WTC11 (cell line): ENCODE measurements at regions not wholly inside any gene's neighbourhood (a gene's known extent, or its start where the extent isn't known, plus 50 kb on each side); places are given as distances from the start of the nearest gene placed in this dataset.
"Not testable (repeated sequence)": the region's sequence is repeated elsewhere in the genome, so short reads cannot be mapped to it uniquely, and the experiment has no call there.

ENCODE experiments used
- CTCF ChIP-seq: fragments of 200-600 bp; IDR thresholded peaks from 2 replicates; pipeline ENCODE4 v1.8.0; 2022; ENCODE audit warnings: antibody characterized with exemption
- E2F4 ChIP-seq: sonication (generic); formaldehyde crosslinking; IDR thresholded peaks from 2 replicates; pipeline ENCODE4 v1.8.1; 2022; ENCODE audit warnings: low read depth, mild to moderate bottlenecking, moderate library complexity, missing genetic modification reagents, borderline replicate concordance
- ELF4 ChIP-seq: sonication (generic); formaldehyde crosslinking; IDR thresholded peaks from 2 replicates; pipeline ENCODE4 v1.8.1; 2022; ENCODE audit warnings: low read depth, mild to moderate bottlenecking, moderate library complexity, missing genetic modification reagents
- FOXJ3 ChIP-seq: sonication (generic); formaldehyde crosslinking; IDR thresholded peaks from 2 replicates; pipeline ENCODE4 v1.9.0; 2021; ENCODE audit warnings: missing genetic modification reagents, mild to moderate bottlenecking, borderline replicate concordance
- JAZF1 ChIP-seq: fragments of 250-450 bp; sonication (Bioruptor Pico); IDR thresholded peaks from 2 replicates; pipeline ENCODE4 v1.9.0; 2021; ENCODE audit warnings: moderate library complexity, mild to moderate bottlenecking, inconsistent platforms
- JUN ChIP-seq: sonication (generic); formaldehyde crosslinking; IDR thresholded peaks from 2 replicates; pipeline ENCODE4 v1.8.0; 2023; ENCODE audit warnings: mild to moderate bottlenecking, missing genetic modification reagents
- NFYB ChIP-seq: sonication (generic); formaldehyde crosslinking; conservative IDR thresholded peaks from 2 replicates; pipeline ENCODE4 v1.8.0; 2022; ENCODE audit warnings: low read depth, missing genetic modification reagents
- SP1 ChIP-seq: sonication (generic); formaldehyde crosslinking; conservative IDR thresholded peaks from 2 replicates; pipeline ENCODE4 v1.8.1; 2022; ENCODE audit warnings: missing genetic modification reagents
- TCF7 ChIP-seq: sonication (generic); formaldehyde crosslinking; IDR thresholded peaks from 2 replicates; pipeline ENCODE4 v1.8.0; 2022; ENCODE audit warnings: mild to moderate bottlenecking, low read depth, missing genetic modification reagents, moderate library complexity
- TEAD4 ChIP-seq: sonication (generic); formaldehyde crosslinking; IDR thresholded peaks from 2 replicates; pipeline ENCODE4 v1.8.0; 2022; ENCODE audit warnings: mild to moderate bottlenecking, missing genetic modification reagents
- TF ChIP-seq, protein P1 (sequence below): sonication (generic); formaldehyde crosslinking; IDR thresholded peaks from 2 replicates; pipeline ENCODE4 v1.8.1; 2023; ENCODE audit warnings: mild to moderate bottlenecking, missing genetic modification reagents, moderate library complexity
- TF ChIP-seq, protein P2 (sequence below): sonication (generic); formaldehyde crosslinking; IDR thresholded peaks from 2 replicates; pipeline ENCODE4 v1.8.1; 2022; ENCODE audit warnings: low read depth, missing genetic modification reagents, borderline replicate concordance

GRCh38 chr16:29164442-29165089 lies 179.7 kb downstream of the LAT start:
- not testable (repeated sequence) for TF ChIP-seq JAZF1 (CRISPR knock-in tag); FOXJ3 (CRISPR knock-in tag); ELF4 (CRISPR knock-in tag); CTCF; SP1 (CRISPR knock-in tag); NFYB (CRISPR knock-in tag); E2F4 (CRISPR knock-in tag); TEAD4; TCF7 (CRISPR knock-in tag); JUN (CRISPR knock-in tag)
- TF ChIP-seq, protein P1, sequence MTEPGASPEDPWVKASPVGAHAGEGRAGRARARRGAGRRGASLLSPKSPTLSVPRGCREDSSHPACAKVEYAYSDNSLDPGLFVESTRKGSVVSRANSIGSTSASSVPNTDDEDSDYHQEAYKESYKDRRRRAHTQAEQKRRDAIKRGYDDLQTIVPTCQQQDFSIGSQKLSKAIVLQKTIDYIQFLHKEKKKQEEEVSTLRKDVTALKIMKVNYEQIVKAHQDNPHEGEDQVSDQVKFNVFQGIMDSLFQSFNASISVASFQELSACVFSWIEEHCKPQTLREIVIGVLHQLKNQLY (CRISPR knock-in tag): not testable (repeated sequence)
- TF ChIP-seq, protein P2, sequence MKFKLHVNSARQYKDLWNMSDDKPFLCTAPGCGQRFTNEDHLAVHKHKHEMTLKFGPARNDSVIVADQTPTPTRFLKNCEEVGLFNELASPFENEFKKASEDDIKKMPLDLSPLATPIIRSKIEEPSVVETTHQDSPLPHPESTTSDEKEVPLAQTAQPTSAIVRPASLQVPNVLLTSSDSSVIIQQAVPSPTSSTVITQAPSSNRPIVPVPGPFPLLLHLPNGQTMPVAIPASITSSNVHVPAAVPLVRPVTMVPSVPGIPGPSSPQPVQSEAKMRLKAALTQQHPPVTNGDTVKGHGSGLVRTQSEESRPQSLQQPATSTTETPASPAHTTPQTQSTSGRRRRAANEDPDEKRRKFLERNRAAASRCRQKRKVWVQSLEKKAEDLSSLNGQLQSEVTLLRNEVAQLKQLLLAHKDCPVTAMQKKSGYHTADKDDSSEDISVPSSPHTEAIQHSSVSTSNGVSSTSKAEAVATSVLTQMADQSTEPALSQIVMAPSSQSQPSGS (CRISPR knock-in tag): not testable (repeated sequence)
